ENCODE measurements at regions not wholly inside any gene's neighbourhood (a gene's known extent, or its start where the extent isn't known, plus 50 kb on each side); places are given as distances from the start of the nearest gene placed in this dataset.
A peak's percentile ranks its signal among the peaks of the same experiment; 100 is the strongest.
"Not testable (repeated sequence)": the region's sequence is repeated elsewhere in the genome, so short reads cannot be mapped to it uniquely, and the experiment has no call there.

DNA sequence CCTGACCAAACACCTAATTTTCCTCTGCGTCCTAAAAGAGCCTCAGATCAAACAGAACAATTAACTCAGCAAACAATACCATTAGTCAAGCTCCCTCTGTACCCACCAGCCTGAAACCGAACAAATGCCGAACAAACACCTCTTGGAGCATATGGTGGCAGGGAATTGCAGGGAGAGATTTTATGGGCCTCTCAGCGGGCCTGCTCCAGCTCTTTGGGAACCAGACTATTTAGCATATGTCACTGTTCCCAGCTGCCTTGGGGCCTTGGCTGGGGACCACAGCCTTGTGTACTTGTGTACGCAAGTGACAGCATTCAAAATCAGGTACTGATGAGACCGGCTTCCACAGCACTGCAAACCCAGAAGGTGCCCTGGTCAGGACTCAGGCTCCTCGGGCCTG is 388.8 kb upstream of the PPP2R3A start:
- Histone ChIP-seq H3K9me3 (replicated peaks; ENCODE audit: control insufficient read depth, low read depth, low read length) (no peaks in the 10 kb centered on the region), H3K27ac (ENCODE audit: low read length) (no peak overlapping the region), H3K4me1 (ENCODE audit: control insufficient read depth, insufficient read depth, low read length) (no peaks in the 10 kb centered on the region), H3K4me3 (ENCODE audit: low read length) (no peak overlapping the region), H3K27me3 (ENCODE audit: control insufficient read depth, insufficient read depth, low read length) (no peaks in the 10 kb centered on the region), H3K36me3 (ENCODE audit: control insufficient read depth, insufficient read depth, low read length) (no peaks in the 10 kb centered on the region)
- 57% methylated on average over 5 of the region's 7 CpGs for WGBS (ENCODE audit: insufficient coverage)
- no peak for DNase-seq

- Histone ChIP-seq H3K4me1 (ENCODE audit: control insufficient read depth, insufficient read depth, low read length) (no peaks in the 10 kb centered on the region), H3K9me3 (replicated peaks; ENCODE audit: control insufficient read depth, low read depth, low read length) (no peaks in the 10 kb centered on the region), H3K4me3 (ENCODE audit: low read length) (no peak overlapping the region), H3K36me3 (ENCODE audit: control insufficient read depth, insufficient read depth, low read length) (no peaks in the 10 kb centered on the region), H3K27ac (ENCODE audit: low read length) (no peak overlapping the region), H3K27me3 (ENCODE audit: control insufficient read depth, insufficient read depth, low read length) (no peaks in the 10 kb centered on the region)
- DNase-seq, result no peak
These were observed 383.7 kb upstream of the PPP2R3A start for GRCh38 chr3:135581806-135582205.

DNA sequence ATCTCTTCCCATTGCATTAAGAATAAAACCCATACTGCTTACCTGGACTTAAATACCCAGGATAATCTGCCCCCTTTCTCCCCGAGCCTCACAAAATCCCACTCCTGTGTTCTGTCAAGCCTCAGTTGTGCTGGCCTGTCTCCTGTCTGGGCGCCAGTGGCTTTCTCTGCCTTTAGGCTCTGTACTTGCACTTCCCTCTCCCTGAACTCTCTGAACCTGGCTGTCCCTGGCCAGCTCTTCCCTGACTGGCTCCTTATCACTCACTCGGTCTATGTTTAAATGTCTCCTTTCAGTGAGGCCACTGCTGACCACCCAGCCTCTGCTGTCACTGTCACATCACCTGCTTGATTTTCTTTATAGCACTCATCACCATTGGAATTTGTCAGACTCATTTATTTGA is 382.7 kb upstream of the PPP2R3A start:
- no peaks in the 10 kb centered on the region for H3K36me3 ChIP-seq (ENCODE audit: control insufficient read depth, insufficient read depth, low read length)
- H3K27ac ChIP-seq (ENCODE audit: low read length), result no peak overlapping the region
- no peaks in the 10 kb centered on the region for H3K27me3 ChIP-seq (ENCODE audit: control insufficient read depth, insufficient read depth, low read length)
- 49% methylated on average over 3 of the region's 3 CpGs for WGBS (ENCODE audit: insufficient coverage)
- H3K4me1 ChIP-seq (ENCODE audit: control insufficient read depth, insufficient read depth, low read length), result no peaks in the 10 kb centered on the region
- no peaks in the 10 kb centered on the region for H3K9me3 ChIP-seq (replicated peaks; ENCODE audit: control insufficient read depth, low read depth, low read length)
- no peak overlapping the region for H3K4me3 ChIP-seq (ENCODE audit: low read length)
- no peak for DNase-seq

GRCh38 chr3:135596563-135596962 is 369.0 kb upstream of the PPP2R3A start:
- Histone ChIP-seq H3K27ac (ENCODE audit: low read length) (no peak overlapping the region), H3K27me3 (ENCODE audit: control insufficient read depth, insufficient read depth, low read length) (no peaks in the 10 kb centered on the region), H3K4me1 (ENCODE audit: control insufficient read depth, insufficient read depth, low read length) (no peaks in the 10 kb centered on the region), H3K9me3 (replicated peaks; ENCODE audit: control insufficient read depth, low read depth, low read length) (no peaks in the 10 kb centered on the region), H3K4me3 (ENCODE audit: low read length) (no peak overlapping the region), H3K36me3 (ENCODE audit: control insufficient read depth, insufficient read depth, low read length) (no peaks in the 10 kb centered on the region)
- no peak for DNase-seq
- no CpG with 5 or more reads among the region's 2 CpGs for WGBS (ENCODE audit: insufficient coverage)

DNA sequence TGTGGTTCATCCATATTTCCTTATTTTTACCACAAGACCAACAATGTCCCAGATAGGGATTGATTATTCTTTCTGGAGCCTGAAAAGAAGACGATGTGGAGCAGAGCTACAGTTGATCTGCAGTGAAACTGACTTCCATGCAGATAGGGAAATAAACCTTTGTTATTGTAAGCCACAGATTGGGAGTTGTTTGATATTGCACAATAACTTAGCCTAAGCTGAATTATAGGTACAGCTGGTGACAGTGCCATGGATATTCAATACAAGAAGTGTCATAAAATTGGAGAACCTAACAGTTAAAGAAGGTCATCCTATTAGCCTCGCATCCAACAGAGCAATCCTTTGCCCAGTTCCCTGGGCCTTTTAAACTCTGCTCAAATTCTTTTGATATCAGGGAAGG is 367.7 kb upstream of the PPP2R3A start:
- no peaks in the 10 kb centered on the region for H3K36me3 ChIP-seq (ENCODE audit: control insufficient read depth, insufficient read depth, low read length)
- no peaks in the 10 kb centered on the region for H3K27me3 ChIP-seq (ENCODE audit: control insufficient read depth, insufficient read depth, low read length)
- no peak overlapping the region for H3K27ac ChIP-seq (ENCODE audit: low read length)
- no peaks in the 10 kb centered on the region for H3K9me3 ChIP-seq (replicated peaks; ENCODE audit: control insufficient read depth, low read depth, low read length)
- no peak overlapping the region for H3K4me3 ChIP-seq (ENCODE audit: low read length)
- H3K4me1 ChIP-seq (ENCODE audit: control insufficient read depth, insufficient read depth, low read length), result no peaks in the 10 kb centered on the region
- WGBS (ENCODE audit: insufficient coverage), result 100% methylated on average over 1 of the region's 2 CpGs
- DNase-seq, result no peak

DNA sequence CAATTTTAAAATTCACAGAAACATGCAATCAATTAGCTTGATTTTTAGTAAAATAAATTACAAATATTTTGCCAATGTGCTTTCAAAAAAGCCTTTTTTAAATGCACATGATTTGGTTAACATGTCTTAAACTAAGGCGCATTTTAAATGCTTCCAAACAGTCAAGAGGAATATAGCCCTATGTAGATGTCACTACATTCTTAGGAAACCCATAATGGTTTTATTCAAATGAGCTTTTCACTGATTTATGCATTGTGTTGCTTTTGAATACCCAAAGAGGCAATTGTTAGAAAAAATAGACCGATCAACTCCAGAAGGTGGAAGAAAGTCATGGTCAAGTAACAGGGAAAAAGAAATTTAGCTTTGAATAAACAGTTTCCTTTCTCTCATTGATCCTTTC is 366.9 kb upstream of the PPP2R3A start:
- Histone ChIP-seq H3K9me3 (replicated peaks; ENCODE audit: control insufficient read depth, low read depth, low read length) (no peaks in the 10 kb centered on the region), H3K4me3 (ENCODE audit: low read length) (no peak overlapping the region), H3K4me1 (ENCODE audit: control insufficient read depth, insufficient read depth, low read length) (no peaks in the 10 kb centered on the region), H3K27me3 (ENCODE audit: control insufficient read depth, insufficient read depth, low read length) (no peaks in the 10 kb centered on the region), H3K36me3 (ENCODE audit: control insufficient read depth, insufficient read depth, low read length) (no peaks in the 10 kb centered on the region), H3K27ac (ENCODE audit: low read length) (no peak overlapping the region)
- WGBS (ENCODE audit: insufficient coverage), result no CpG with 5 or more reads among the region's 2 CpGs
- DNase-seq, result no peak

GRCh38 chr3:135604512-135604911 is 361.0 kb upstream of the PPP2R3A start:
- not testable (repeated sequence) for DNase-seq

GRCh38 chr3:135618123-135618522 is 347.4 kb upstream of the PPP2R3A start:
- Histone ChIP-seq H3K36me3 (ENCODE audit: control insufficient read depth, insufficient read depth, low read length) (no peaks in the 10 kb centered on the region), H3K4me1 (ENCODE audit: control insufficient read depth, insufficient read depth, low read length) (no peaks in the 10 kb centered on the region), H3K27ac (ENCODE audit: low read length) (no peak overlapping the region), H3K4me3 (ENCODE audit: low read length) (no peak overlapping the region), H3K27me3 (ENCODE audit: control insufficient read depth, insufficient read depth, low read length) (no peaks in the 10 kb centered on the region), H3K9me3 (replicated peaks; ENCODE audit: control insufficient read depth, low read depth, low read length) (no peaks in the 10 kb centered on the region)
- WGBS (ENCODE audit: insufficient coverage), result 43% methylated on average over 2 of the region's 4 CpGs
- DNase-seq, result no peak

More at GRCh38 chr3:135604512-135604911, 361.0 kb upstream of the PPP2R3A start:
- H3K27me3 ChIP-seq (ENCODE audit: control insufficient read depth, insufficient read depth, low read length); H3K36me3 ChIP-seq (ENCODE audit: control insufficient read depth, insufficient read depth, low read length); H3K27ac ChIP-seq (ENCODE audit: low read length); H3K4me3 ChIP-seq (ENCODE audit: low read length); H3K9me3 ChIP-seq (replicated peaks; ENCODE audit: control insufficient read depth, low read depth, low read length); H3K4me1 ChIP-seq (ENCODE audit: control insufficient read depth, insufficient read depth, low read length): not testable (repeated sequence)
- 88% methylated on average over 6 of the region's 10 CpGs for WGBS (ENCODE audit: insufficient coverage)

DNA sequence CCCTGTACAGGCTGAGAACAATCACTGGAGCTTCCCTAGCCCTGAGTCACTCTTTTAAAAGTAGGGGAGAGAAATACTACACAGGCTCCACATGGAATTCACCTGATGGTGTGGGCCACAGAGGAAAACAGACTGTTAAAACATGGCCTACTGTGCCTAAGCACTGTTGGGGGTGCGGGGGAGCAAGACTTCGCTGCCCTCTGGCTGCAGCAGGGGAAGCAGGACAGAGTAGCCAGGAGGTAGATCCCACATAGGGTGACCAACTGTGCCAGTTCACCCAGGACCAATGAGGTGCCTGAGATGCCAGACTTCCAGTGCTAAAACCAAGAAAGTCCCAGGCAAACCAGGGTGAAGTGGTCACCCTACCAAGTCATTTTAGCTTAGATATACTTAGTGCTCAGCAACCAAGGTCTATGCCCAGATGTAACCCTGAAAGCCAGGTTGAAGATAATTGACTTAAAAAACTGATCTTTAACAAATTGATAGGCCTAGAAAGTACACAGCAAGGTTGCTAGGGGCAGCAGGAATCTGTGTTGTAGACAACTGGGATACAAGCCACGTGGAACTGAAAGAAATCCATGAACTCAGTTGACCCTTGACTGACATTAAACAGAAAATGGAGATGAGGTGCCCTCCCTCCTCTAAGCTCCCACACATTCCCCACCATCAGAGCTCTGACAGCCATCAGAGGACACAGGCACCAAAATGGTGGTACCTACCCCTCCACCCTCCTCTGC is 344.2 kb upstream of the PPP2R3A start:
- WGBS (ENCODE audit: insufficient coverage), result 77% methylated on average over 3 of the region's 3 CpGs
- Histone ChIP-seq H3K4me3 (ENCODE audit: low read length) (no peak overlapping the region), H3K4me1 (ENCODE audit: control insufficient read depth, insufficient read depth, low read length) (no peaks in the 10 kb centered on the region), H3K27me3 (ENCODE audit: control insufficient read depth, insufficient read depth, low read length) (no peaks in the 10 kb centered on the region), H3K9me3 (replicated peaks; ENCODE audit: control insufficient read depth, low read depth, low read length) (no peaks in the 10 kb centered on the region), H3K36me3 (ENCODE audit: control insufficient read depth, insufficient read depth, low read length) (no peaks in the 10 kb centered on the region), H3K27ac (ENCODE audit: low read length) (no peak overlapping the region)
- DNase-seq, result no peak

GRCh38 chr3:135622215-135622614 is 343.3 kb upstream of the PPP2R3A start:
- no CpG with 5 or more reads among the region's 2 CpGs for WGBS (ENCODE audit: insufficient coverage)
- H3K4me1 ChIP-seq (ENCODE audit: control insufficient read depth, insufficient read depth, low read length), result no peaks in the 10 kb centered on the region
- DNase-seq, result no peak
- H3K36me3 ChIP-seq (ENCODE audit: control insufficient read depth, insufficient read depth, low read length), result no peaks in the 10 kb centered on the region
- H3K4me3 ChIP-seq (ENCODE audit: low read length), result no peak overlapping the region
- no peak overlapping the region for H3K27ac ChIP-seq (ENCODE audit: low read length)
- H3K9me3 ChIP-seq (replicated peaks; ENCODE audit: control insufficient read depth, low read depth, low read length), result no peaks in the 10 kb centered on the region
- no peaks in the 10 kb centered on the region for H3K27me3 ChIP-seq (ENCODE audit: control insufficient read depth, insufficient read depth, low read length)

GRCh38 chr3:135622656-135623055 is 342.9 kb upstream of the PPP2R3A start:
- no peaks in the 10 kb centered on the region for H3K27me3 ChIP-seq (ENCODE audit: control insufficient read depth, insufficient read depth, low read length)
- DNase-seq, result peak; percentile 32
- H3K27ac ChIP-seq (ENCODE audit: low read length), result no peak overlapping the region
- H3K9me3 ChIP-seq (replicated peaks; ENCODE audit: control insufficient read depth, low read depth, low read length), result no peaks in the 10 kb centered on the region
- H3K4me1 ChIP-seq (ENCODE audit: control insufficient read depth, insufficient read depth, low read length), result no peaks in the 10 kb centered on the region
- H3K4me3 ChIP-seq (ENCODE audit: low read length), result no peak overlapping the region
- no peaks in the 10 kb centered on the region for H3K36me3 ChIP-seq (ENCODE audit: control insufficient read depth, insufficient read depth, low read length)

Data from muscle of leg (tissue), 3 donors.